HepG2 (cell line): ENCODE measurements at regions not wholly inside any gene's neighbourhood (a gene's known extent, or its start where the extent isn't known, plus 50 kb on each side); places are given as distances from the start of the nearest gene placed in this dataset.

Experiments
- EZH2 ChIP-seq: conservative IDR thresholded peaks from 2 replicates; pipeline ENCODE4 v1.6.1; 2012; ENCODE audit warnings: mild to moderate bottlenecking, low read depth, low read length, moderate library complexity
- GABPB1 ChIP-seq: IDR thresholded peaks from 2 replicates; pipeline ENCODE4 v1.6.1; 2016; ENCODE audit warnings: mild to moderate bottlenecking, missing genetic modification reagents, moderate library complexity, missing compliant biosample characterization
- HMG20B ChIP-seq: conservative IDR thresholded peaks from 2 replicates; pipeline ENCODE4 v1.6.1; 2016; ENCODE audit warnings: missing genetic modification reagents, missing compliant biosample characterization
- PBX2 ChIP-seq: IDR thresholded peaks from 2 replicates; pipeline ENCODE4 v1.6.1; 2016; ENCODE audit warnings: control low read depth
- PHF20 ChIP-seq: sonication (generic); formaldehyde crosslinking; IDR thresholded peaks from 2 replicates; pipeline ENCODE4 v1.5.0; 2020; ENCODE audit warnings: mild to moderate bottlenecking, missing genetic modification reagents
- SIN3A ChIP-seq: IDR thresholded peaks from 2 replicates; pipeline ENCODE4 v1.6.1; 2011; ENCODE audit warnings: low read depth, mild to moderate bottlenecking, control low read depth, low read length, borderline replicate concordance
- SMYD3 ChIP-seq: sonication (generic); formaldehyde crosslinking; IDR thresholded peaks from 2 replicates; pipeline ENCODE4 v1.8.1; 2023; ENCODE audit warnings: mild to moderate bottlenecking, missing genetic modification reagents
- TARDBP ChIP-seq: sonication (generic); formaldehyde crosslinking; IDR thresholded peaks from 2 replicates; pipeline ENCODE4 v1.8.0; 2022; ENCODE audit warnings: mild to moderate bottlenecking, missing genetic modification reagents
- ZFAT ChIP-seq: sonication (generic); formaldehyde crosslinking; conservative IDR thresholded peaks from 2 replicates; pipeline ENCODE4 v1.8.1; 2023; ENCODE audit warnings: missing genetic modification reagents, inconsistent platforms
- ZFP37 ChIP-seq: sonication (generic); formaldehyde crosslinking; IDR thresholded peaks from 2 replicates; pipeline ENCODE4 v1.4.0; 2020; ENCODE audit warnings: missing genetic modification reagents, borderline replicate concordance
- ZNF562 ChIP-seq: sonication (generic); formaldehyde crosslinking; IDR thresholded peaks from 2 replicates; pipeline ENCODE4 v1.8.0; 2022; ENCODE audit warnings: missing genetic modification reagents, borderline replicate concordance
- ZNF564 ChIP-seq: sonication (generic); formaldehyde crosslinking; IDR thresholded peaks from 2 replicates; pipeline ENCODE4 v1.8.1; 2023; ENCODE audit warnings: mild to moderate bottlenecking, missing genetic modification reagents
- TF ChIP-seq, protein P1 (sequence below): sonication (generic); formaldehyde crosslinking; IDR thresholded peaks from 2 replicates; pipeline ENCODE4 v1.5.1; 2020; ENCODE audit warnings: missing genetic modification reagents, mild to moderate bottlenecking, borderline replicate concordance

DNA sequence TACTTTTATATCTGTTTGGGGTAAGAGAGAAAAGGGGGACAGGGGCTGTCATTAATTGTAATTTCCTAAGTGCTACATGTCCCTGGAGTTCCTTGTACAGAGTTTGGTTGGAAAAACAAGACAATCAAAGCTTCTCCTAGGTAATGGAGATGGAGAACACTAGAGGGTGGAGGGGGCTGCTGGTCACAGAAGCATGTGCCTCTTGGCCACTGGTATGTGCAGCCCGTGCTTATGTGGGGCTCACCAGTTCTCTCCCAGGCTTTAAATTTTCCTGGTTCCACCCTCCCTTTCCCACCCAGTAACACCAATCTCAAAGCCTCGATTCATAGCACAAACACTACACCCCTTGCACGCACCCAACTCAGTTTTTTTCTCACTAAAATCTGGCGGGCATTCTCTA, 165.6 kb downstream of the SAMD5 start:
- TF ChIP-seq PHF20 (no peak), HMG20B (CRISPR knock-in tag) (no peak), EZH2 (no peak), ZFAT (CRISPR knock-in tag) (no peak), PBX2 (CRISPR knock-in tag) (no peak), ZNF564 (CRISPR knock-in tag) (no peak), GABPB1 (CRISPR knock-in tag) (no peak), ZFP37 (CRISPR knock-in tag) (no peak), SMYD3 (CRISPR knock-in tag) (no peak), SIN3A (no peak), ZNF562 (CRISPR knock-in tag) (no peak), TARDBP (no peak)
- TF ChIP-seq, protein P1, sequence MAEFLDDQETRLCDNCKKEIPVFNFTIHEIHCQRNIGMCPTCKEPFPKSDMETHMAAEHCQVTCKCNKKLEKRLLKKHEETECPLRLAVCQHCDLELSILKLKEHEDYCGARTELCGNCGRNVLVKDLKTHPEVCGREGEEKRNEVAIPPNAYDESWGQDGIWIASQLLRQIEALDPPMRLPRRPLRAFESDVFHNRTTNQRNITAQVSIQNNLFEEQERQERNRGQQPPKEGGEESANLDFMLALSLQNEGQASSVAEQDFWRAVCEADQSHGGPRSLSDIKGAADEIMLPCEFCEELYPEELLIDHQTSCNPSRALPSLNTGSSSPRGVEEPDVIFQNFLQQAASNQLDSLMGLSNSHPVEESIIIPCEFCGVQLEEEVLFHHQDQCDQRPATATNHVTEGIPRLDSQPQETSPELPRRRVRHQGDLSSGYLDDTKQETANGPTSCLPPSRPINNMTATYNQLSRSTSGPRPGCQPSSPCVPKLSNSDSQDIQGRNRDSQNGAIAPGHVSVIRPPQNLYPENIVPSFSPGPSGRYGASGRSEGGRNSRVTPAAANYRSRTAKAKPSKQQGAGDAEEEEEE (CRISPR knock-in tag): no peak
